Calu3 (cell line): ENCODE measurements at regions not wholly inside any gene's neighbourhood (a gene's known extent, or its start where the extent isn't known, plus 50 kb on each side); places are given as distances from the start of the nearest gene placed in this dataset.

ENCODE experiments used
- BruUV-seq: library from RNA; stranded (reverse); fragments of 400-500 nt; replicated peaks from 2 replicates; lab custom pipeline; 2021; lab: Mats Ljungman, UMichigan
- CTCF ChIA-PET: fragments of 300-600 bp; sonication (Branson Sonifier 250); formaldehyde crosslinking; loops from one replicate; lab custom pipeline; 2022; ENCODE audit warnings: antibody characterized with exemption; lab: Charles Lee
- DNase-seq: peaks from one replicate; pipeline ENCODE4 v3.0.0; 2022
- H3K27ac Mint-ChIP-seq: one replicate; pipeline ENCODE4 v1.8.0; 2022; ENCODE audit warnings: mixed read lengths; ENCODE audit not compliant: unreplicated experiment
- H3K27me3 Mint-ChIP-seq: one replicate; pipeline ENCODE4 v1.8.0; 2022; ENCODE audit warnings: mixed read lengths; ENCODE audit not compliant: unreplicated experiment
- H3K36me3 Mint-ChIP-seq: one replicate; pipeline ENCODE4 v1.8.0; 2022; ENCODE audit warnings: mild to moderate bottlenecking, moderate library complexity, mixed read lengths; ENCODE audit not compliant: insufficient read depth, unreplicated experiment
- H3K4me1 Mint-ChIP-seq: one replicate; pipeline ENCODE4 v1.8.0; 2022; ENCODE audit warnings: mild to moderate bottlenecking, low read depth, mixed read lengths; ENCODE audit not compliant: unreplicated experiment
- H3K4me3 Mint-ChIP-seq: one replicate; pipeline ENCODE4 v1.8.0; 2022; ENCODE audit warnings: mild to moderate bottlenecking, low read depth, moderate library complexity, mixed read lengths; ENCODE audit not compliant: unreplicated experiment
- H3K9me3 Mint-ChIP-seq: one replicate; pipeline ENCODE4 v1.8.0; 2022; ENCODE audit warnings: low read depth, mixed read lengths; ENCODE audit not compliant: unreplicated experiment
- CTCF ChIP-seq: fragments of 200-600 bp; IDR thresholded peaks from one replicate; pipeline ENCODE4 v1.8.0; 2022; ENCODE audit warnings: antibody characterized with exemption; ENCODE audit not compliant: unreplicated experiment
- intact Hi-C: fragments of 100-400 bp; cut with micrococcal nuclease; formaldehyde crosslinking; loops from one replicate; pipeline ENCODE4 v1.10.0; 2022; ENCODE audit not compliant: unreplicated experiment

DNA sequence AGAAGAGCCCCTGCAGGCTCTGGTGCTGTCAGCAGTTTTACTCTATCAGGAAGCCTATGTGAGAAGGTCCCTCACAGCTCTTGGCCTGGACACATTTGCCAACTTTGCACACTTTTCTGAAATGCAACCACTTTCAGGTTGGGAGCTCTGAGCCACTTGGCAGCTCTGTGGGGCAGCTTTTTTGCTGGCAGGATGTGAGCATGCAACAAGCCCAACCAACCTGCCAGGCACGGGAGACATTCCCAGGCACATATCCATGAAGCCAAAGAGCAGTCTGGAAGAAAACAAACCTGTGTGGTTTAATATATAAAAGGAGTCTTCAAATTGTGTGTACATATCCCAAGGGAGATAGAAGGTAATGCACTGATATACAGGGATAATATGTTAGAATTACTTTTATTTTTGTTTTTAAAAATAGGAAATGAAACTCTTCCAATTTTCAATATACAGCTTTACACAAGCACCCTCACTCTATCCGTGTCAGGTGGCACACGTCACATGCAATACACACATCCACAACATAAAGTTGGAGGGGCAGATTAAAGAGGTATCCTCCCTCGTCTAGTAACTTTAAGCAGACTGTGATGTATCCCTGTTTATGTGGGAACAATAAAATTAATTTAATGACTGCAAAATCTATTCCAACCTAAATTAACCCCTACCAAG lies 57.4 kb upstream of the COX10 start:
- no peaks in the 10 kb centered on the region for H3K27me3 Mint-ChIP-seq
- H3K4me1 Mint-ChIP-seq = no peaks in the 10 kb centered on the region
- no peak overlapping the region for H3K4me3 Mint-ChIP-seq
- no peak for TF ChIP-seq CTCF
- BruUV-seq = no TSS peak
- CTCF ChIA-PET = no interaction called here
- no peak for DNase-seq
- no peaks in the 10 kb centered on the region for H3K9me3 Mint-ChIP-seq
- H3K36me3 Mint-ChIP-seq = no peaks in the 10 kb centered on the region
- no peak overlapping the region for H3K27ac Mint-ChIP-seq
- intact Hi-C loops = no loop called here

DNA sequence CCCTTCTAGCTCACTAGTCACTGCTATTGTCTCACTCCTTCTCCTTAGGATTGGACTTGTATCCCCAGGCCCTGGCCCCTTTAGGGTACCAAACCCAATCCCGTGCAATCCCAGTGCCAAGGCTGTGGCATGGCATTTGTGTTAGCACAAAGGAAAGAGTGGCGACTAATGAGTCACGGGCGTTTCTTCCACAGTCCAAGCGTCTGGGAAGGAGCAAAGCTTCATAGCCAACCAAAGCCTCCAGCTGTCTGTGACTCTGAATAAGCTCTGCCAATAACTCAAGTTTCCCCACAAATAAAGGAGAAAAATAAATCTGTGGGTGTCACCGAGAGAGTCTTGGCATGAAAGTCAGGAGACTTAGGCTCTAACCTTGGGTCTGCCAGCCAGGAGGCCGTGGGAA lies 54.6 kb upstream of the COX10 start:
- Mint-ChIP-seq H3K4me1 (no peaks in the 10 kb centered on the region), H3K36me3 (no peaks in the 10 kb centered on the region), H3K9me3 (no peaks in the 10 kb centered on the region), H3K27ac (no peak overlapping the region), H3K4me3 (no peak overlapping the region), H3K27me3 (no peaks in the 10 kb centered on the region)
- TF ChIP-seq CTCF = no peak
- intact Hi-C loops = no loop called here
- DNase-seq = no peak
- CTCF ChIA-PET = no interaction called here
- no TSS peak for BruUV-seq

DNA sequence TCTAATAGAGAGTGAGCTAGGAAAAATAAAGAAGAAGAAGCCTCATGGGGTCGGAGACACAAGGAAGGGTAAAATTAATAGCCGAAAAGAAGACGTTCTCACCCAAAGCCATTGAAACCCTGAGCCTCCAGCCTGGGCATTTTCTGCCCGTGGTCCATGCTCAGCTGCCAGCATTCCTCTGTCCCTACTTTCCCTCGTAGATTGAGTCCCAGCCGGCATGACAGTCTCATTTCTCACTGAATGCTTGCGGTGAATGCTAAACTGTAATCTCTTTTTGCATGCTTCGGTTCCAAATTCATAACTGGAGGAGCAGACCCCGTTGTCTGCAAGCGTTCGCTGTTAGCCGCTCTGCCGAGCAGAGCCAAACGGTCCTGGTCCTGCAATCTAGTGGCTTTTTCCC lies 54.0 kb upstream of the COX10 start:
- intact Hi-C loops = no loop called here
- no peak overlapping the region for H3K4me3 Mint-ChIP-seq
- H3K27me3 Mint-ChIP-seq = no peaks in the 10 kb centered on the region
- H3K27ac Mint-ChIP-seq = no peak overlapping the region
- H3K36me3 Mint-ChIP-seq = no peaks in the 10 kb centered on the region
- no peak for TF ChIP-seq CTCF
- no peak for DNase-seq
- CTCF ChIA-PET = no interaction called here
- no peaks in the 10 kb centered on the region for H3K4me1 Mint-ChIP-seq
- H3K9me3 Mint-ChIP-seq = no peaks in the 10 kb centered on the region
- BruUV-seq = no TSS peak

GRCh38 chr17:14016858-14017257 lies 52.4 kb upstream of the COX10 start:
- intact Hi-C loops = no loop called here
- CTCF ChIA-PET = interaction anchor here (0.7 kb wide), 1 partner anchor 414 kb away, joined by 3 read pairs; no protein-coding TSS in a partner anchor
- H3K4me1 Mint-ChIP-seq = no peaks in the 10 kb centered on the region
- no peaks in the 10 kb centered on the region for H3K36me3 Mint-ChIP-seq
- H3K9me3 Mint-ChIP-seq = no peaks in the 10 kb centered on the region
- H3K27me3 Mint-ChIP-seq = no peaks in the 10 kb centered on the region
- no TSS peak for BruUV-seq
- no peak for TF ChIP-seq CTCF
- no peak overlapping the region for H3K27ac Mint-ChIP-seq
- DNase-seq = no peak
- no peak overlapping the region for H3K4me3 Mint-ChIP-seq
